ENCODE measurements at regions not wholly inside any gene's neighbourhood (a gene's known extent, or its start where the extent isn't known, plus 50 kb on each side); places are given as distances from the start of the nearest gene placed in this dataset.
A peak's percentile ranks its signal among the peaks of the same experiment; 100 is the strongest.
"Not testable (repeated sequence)": the region's sequence is repeated elsewhere in the genome, so short reads cannot be mapped to it uniquely, and the experiment has no call there.

GRCh38 chr17:30731210-30732132, 93.0 kb downstream of the CRLF3 start:
- not testable (repeated sequence) for H3K27me3 ChIP-seq, H3K9me3 ChIP-seq, H3K36me3 ChIP-seq
- DNase-seq = peak; percentile 85
- peak overlapping the region; percentile 76 for H3K4me3 ChIP-seq

GRCh38 chr17:30730837-30731209, 93.7 kb downstream of the CRLF3 start:
- H3K36me3 ChIP-seq, H3K9me3 ChIP-seq, H3K27me3 ChIP-seq, DNase-seq: not testable (repeated sequence)
- peak overlapping the region; percentile 76; the same call in 1 of the 2 replicates for H3K4me3 ChIP-seq

- H3K27me3 ChIP-seq, H3K9me3 ChIP-seq, H3K36me3 ChIP-seq, H3K4me3 ChIP-seq, DNase-seq: not testable (repeated sequence)
These were observed 94.2 kb downstream of the CRLF3 start for GRCh38 chr17:30730171-30730836.

- not testable (repeated sequence) for H3K4me3 ChIP-seq, DNase-seq, H3K27me3 ChIP-seq, H3K9me3 ChIP-seq, H3K36me3 ChIP-seq
These were observed 94.9 kb downstream of the CRLF3 start for GRCh38 chr17:30729471-30730170.

GRCh38 chr17:30727517-30727916, 97.0 kb downstream of the CRLF3 start:
- H3K36me3 ChIP-seq, H3K27me3 ChIP-seq, H3K4me3 ChIP-seq, H3K9me3 ChIP-seq, DNase-seq: not testable (repeated sequence)

- H3K4me3 ChIP-seq, H3K9me3 ChIP-seq, DNase-seq: not testable (repeated sequence)
These were observed 97.8 kb downstream of the CRLF3 start for GRCh38 chr17:30726734-30727133.

GRCh38 chr17:30726310-30726709, 98.2 kb downstream of the CRLF3 start:
- H3K9me3 ChIP-seq, H3K27me3 ChIP-seq, DNase-seq: not testable (repeated sequence)

More at GRCh38 chr17:30726734-30727133, 97.8 kb downstream of the CRLF3 start:
- not testable (repeated sequence) for H3K27me3 ChIP-seq, H3K36me3 ChIP-seq

GRCh38 chr17:30724034-30724650, 100.3 kb downstream of the CRLF3 start:
- H3K36me3 ChIP-seq, H3K27me3 ChIP-seq, H3K4me3 ChIP-seq, H3K9me3 ChIP-seq, DNase-seq: not testable (repeated sequence)

More at GRCh38 chr17:30726310-30726709, 98.2 kb downstream of the CRLF3 start:
- H3K36me3 ChIP-seq, H3K4me3 ChIP-seq: not testable (repeated sequence)

GRCh38 chr17:30722114-30722780, 102.2 kb downstream of the CRLF3 start:
- H3K9me3 ChIP-seq, DNase-seq, H3K36me3 ChIP-seq, H3K27me3 ChIP-seq, H3K4me3 ChIP-seq: not testable (repeated sequence)

- not testable (repeated sequence) for H3K27me3 ChIP-seq, H3K36me3 ChIP-seq, H3K9me3 ChIP-seq, DNase-seq, H3K4me3 ChIP-seq
These were observed 103.5 kb downstream of the CRLF3 start for GRCh38 chr17:30720971-30721370.

GRCh38 chr17:30720013-30720471, 104.5 kb downstream of the CRLF3 start:
- Histone ChIP-seq H3K27me3 (no peaks in the 10 kb centered on the region), H3K4me3 (no peak overlapping the region), H3K9me3 (no peaks in the 10 kb centered on the region), H3K36me3 (no peaks in the 10 kb centered on the region)
- no peak for DNase-seq

- peak; percentile 49 for DNase-seq
These were observed 105.1 kb downstream of the CRLF3 start for GRCh38 chr17:30719131-30719973.

GRCh38 chr17:30718691-30719090, 105.8 kb downstream of the CRLF3 start:
- DNase-seq, H3K36me3 ChIP-seq: not testable (repeated sequence)

More at GRCh38 chr17:30719131-30719973, 105.1 kb downstream of the CRLF3 start:
- not testable (repeated sequence) for H3K36me3 ChIP-seq, H3K27me3 ChIP-seq, H3K4me3 ChIP-seq, H3K9me3 ChIP-seq

GRCh38 chr17:30718099-30718447, 106.4 kb downstream of the CRLF3 start:
- H3K27me3 ChIP-seq, H3K36me3 ChIP-seq, DNase-seq, H3K9me3 ChIP-seq, H3K4me3 ChIP-seq: not testable (repeated sequence)

More at GRCh38 chr17:30718691-30719090, 105.8 kb downstream of the CRLF3 start:
- not testable (repeated sequence) for H3K4me3 ChIP-seq, H3K9me3 ChIP-seq, H3K27me3 ChIP-seq

GRCh38 chr17:30717291-30718098, 107.0 kb downstream of the CRLF3 start:
- DNase-seq = no peak
- H3K36me3 ChIP-seq = no peaks in the 10 kb centered on the region
- H3K9me3 ChIP-seq = no peaks in the 10 kb centered on the region
- no peak overlapping the region for H3K4me3 ChIP-seq
- H3K27me3 ChIP-seq = no peaks in the 10 kb centered on the region
